B cell (primary cell): ENCODE measurements at regions not wholly inside any gene's neighbourhood (a gene's known extent, or its start where the extent isn't known, plus 50 kb on each side); places are given as distances from the start of the nearest gene placed in this dataset.

Experiments used
- ATAC-seq: fragments of 200-7000 bp; cut with Tn5 transposase; one replicate; pipeline ENCODE4 v1.10.0; 2021; ENCODE audit warnings: low read depth, mild to moderate bottlenecking, moderate number of reproducible peaks, moderate library complexity
- CTCF ChIA-PET: fragments of 350-600 bp; sonication (Branson Sonifier 250); formaldehyde crosslinking; loops from one replicate; lab custom pipeline; 2021; ENCODE audit warnings: antibody characterized with exemption, inconsistent platforms; lab: Charles Lee
- POLR2A ChIA-PET: fragments of 350-600 bp; sonication (Branson Sonifier 250); formaldehyde crosslinking; loops from one replicate; lab custom pipeline; 2021; ENCODE audit warnings: antibody characterized with exemption; lab: Charles Lee
- DNase-seq: peaks from one replicate; pipeline ENCODE4 v3.0.0; 2013
- H2AFZ ChIP-seq: 2 replicates; pipeline ENCODE4 v1.6.1; 2012; ENCODE audit warnings: mild to moderate bottlenecking, low read depth, low read length; ENCODE audit not compliant: insufficient read depth, poor library complexity, severe bottlenecking
- H3K27ac ChIP-seq, 2 donors: 1 replicate in 1 of 2; 2 replicates in 1 of 2; pipeline ENCODE4 v1.5.1; 2012 to 2013; ENCODE audit warnings: low read length in 2 of 2, mild to moderate bottlenecking in 2 of 2, moderate library complexity in 1 of 2
- H3K27me3 ChIP-seq, 4 experiments: fragments of 200-600 bp in 1 of 4; sonication (generic) in 1 of 4; replicated peaks in 1 of 4; 1 replicate in 2 of 4; 2 replicates in 2 of 4; pipeline versions ENCODE4 v1.6.1 to v1.7.0; 2013 to 2016; ENCODE audit warnings: low read length in 3 of 4, mild to moderate bottlenecking in 2 of 4, mixed read lengths in 1 of 4, moderate library complexity in 1 of 4; ENCODE audit not compliant: insufficient read depth in 4 of 4, control insufficient read depth in 3 of 4; ENCODE audit errors: control extremely low read depth in 1 of 4
- H3K36me3 ChIP-seq, 2 experiments: replicated peaks in 1 of 2; 1 replicate in 1 of 2; 2 replicates in 1 of 2; pipeline versions ENCODE4 v1.6.1 to v1.7.1; 2013; ENCODE audit warnings: low read length in 1 of 2; ENCODE audit not compliant: insufficient read depth in 2 of 2, control insufficient read depth in 1 of 2; ENCODE audit errors: control extremely low read depth in 1 of 2, extremely low read depth in 1 of 2
- H3K4me1 ChIP-seq, 2 donors: fragments of 200-600 bp in 1 of 2; sonication (generic) in 1 of 2; 1 replicate in 1 of 2; 2 replicates in 1 of 2; pipeline versions ENCODE4 v1.5.1 to v1.6.1; 2013 to 2017; ENCODE audit warnings: low read length in 2 of 2; ENCODE audit not compliant: control insufficient read depth in 2 of 2, insufficient read depth in 2 of 2
- H3K4me2 ChIP-seq: replicated peaks from 2 replicates; pipeline ENCODE3; 2012; ENCODE audit warnings: mild to moderate bottlenecking, low read depth, low read length; ENCODE audit not compliant: poor library complexity, severe bottlenecking
- H3K4me3 ChIP-seq, 5 experiments: fragments of 200-600 bp in 1 of 5; sonication (generic) in 1 of 5; 1 replicate in 3 of 5; 2 replicates in 2 of 5; pipeline versions ENCODE4 v1.5.1 to v1.7.0; 2011 to 2016; ENCODE audit warnings: low read length in 4 of 5, mild to moderate bottlenecking in 4 of 5, low read depth in 2 of 5, control low read depth in 1 of 5, moderate library complexity in 1 of 5; ENCODE audit not compliant: insufficient read depth in 1 of 5; ENCODE audit errors: control extremely low read depth in 1 of 5, extremely low read depth in 1 of 5
- H3K79me2 ChIP-seq: fragments of 200-600 bp; sonication (generic); one replicate; pipeline ENCODE4 v1.6.0; 2016; ENCODE audit warnings: low read length; ENCODE audit not compliant: control insufficient read depth, insufficient read depth
- H3K9ac ChIP-seq: fragments of 200-600 bp; sonication (generic); 2 replicates; pipeline ENCODE4 v1.6.1; 2017; ENCODE audit warnings: mild to moderate bottlenecking, low read length, moderate library complexity
- H3K9me3 ChIP-seq, 3 donors: one replicate each; pipeline versions ENCODE4 v1.6.1 to v1.7.1; 2013; ENCODE audit warnings: low read length in 2 of 3; ENCODE audit not compliant: control insufficient read depth in 2 of 3, insufficient read depth in 1 of 3; ENCODE audit errors: control extremely low read depth in 1 of 3
- H4K20me1 ChIP-seq: 2 replicates; pipeline ENCODE4 v1.6.0; 2012; ENCODE audit warnings: mild to moderate bottlenecking, low read length; ENCODE audit not compliant: insufficient read depth, control insufficient read depth, poor library complexity, severe bottlenecking
- H3K27ac Mint-ChIP-seq: one replicate; pipeline ENCODE4 v1.8.0; 2021; ENCODE audit warnings: mixed read lengths
- H3K27me3 Mint-ChIP-seq: one replicate; pipeline ENCODE4 v1.8.0; 2021; ENCODE audit warnings: mixed read lengths
- H3K4me1 Mint-ChIP-seq: one replicate; pipeline ENCODE4 v1.8.0; 2021; ENCODE audit warnings: mixed read lengths
- H3K4me3 Mint-ChIP-seq: one replicate; pipeline ENCODE4 v1.8.0; 2021; ENCODE audit warnings: mixed read lengths
- H3K9me3 Mint-ChIP-seq: one replicate; pipeline ENCODE4 v1.8.0; 2022; ENCODE audit warnings: mixed read lengths; ENCODE audit not compliant: insufficient read depth
- CTCF ChIP-seq: fragments of 200-600 bp; IDR thresholded peaks from one replicate; pipeline ENCODE4 v1.8.0; 2022; ENCODE audit warnings: antibody characterized with exemption, mild to moderate bottlenecking
- EZH2 ChIP-seq: IDR thresholded peaks from 2 replicates; pipeline ENCODE4 v1.6.1; 2012; ENCODE audit warnings: borderline replicate concordance, low read depth, mild to moderate bottlenecking, moderate library complexity, low read length; ENCODE audit not compliant: insufficient read depth, poor library complexity, severe bottlenecking
- WGBS: methylation state at CpG from one replicate; pipeline ENCODE4 v1.1.5; 2013; ENCODE audit warnings: missing lambda C conversion rate; ENCODE audit not compliant: insufficient coverage; 5-methylcytosine and 5-hydroxymethylcytosine counted together
- intact Hi-C: fragments of 100-400 bp; cut with micrococcal nuclease; formaldehyde crosslinking; loops from one replicate; pipeline ENCODE4 v1.10.0; 2022

- ChIA-PET POLR2A (no interaction called here), CTCF (no interaction called here)
- Mint-ChIP-seq H3K4me1 (no peaks in the 10 kb centered on the region), H3K9me3 (no peaks in the 10 kb centered on the region), H3K27me3 (peaks cover 4% of the 10 kb centered on the region), H3K27ac (no peak overlapping the region), H3K4me3 (no peak overlapping the region)
- H3K4me3 ChIP-seq = no peak overlapping the region
- no peak overlapping the region for H3K9ac ChIP-seq
- no peaks in the 10 kb centered on the region for H3K36me3 ChIP-seq
- DNase-seq = no peak
- no peak overlapping the region for H2AFZ ChIP-seq
- H4K20me1 ChIP-seq = no peaks in the 10 kb centered on the region
- ATAC-seq = no peak
- no peaks in the 10 kb centered on the region for H3K27me3 ChIP-seq
- no peak for TF ChIP-seq EZH2
- H3K4me1 ChIP-seq = no peaks in the 10 kb centered on the region
- WGBS = 92% methylated on average over 3 of the region's 7 CpGs
- no peak overlapping the region for H3K4me2 ChIP-seq
- no peaks in the 10 kb centered on the region for H3K79me2 ChIP-seq
- no peaks in the 10 kb centered on the region for H3K9me3 ChIP-seq
- intact Hi-C loops = no loop called here
- H3K27ac ChIP-seq = no peak overlapping the region
Measured at GRCh38 chr4:100591161-100591876, 73.5 kb upstream of the EMCN start.

GRCh38 chr4:100590325-100590724 lies 72.5 kb upstream of the EMCN start:
- CTCF ChIA-PET = no interaction called here
- no peak overlapping the region for H3K4me2 ChIP-seq
- intact Hi-C loops = no loop called here
- H3K27ac ChIP-seq = no peak overlapping the region
- no peak overlapping the region for H2AFZ ChIP-seq
- POLR2A ChIA-PET = no interaction called here
- H3K4me3 ChIP-seq = no peak overlapping the region
- Mint-ChIP-seq H3K4me1 (no peaks in the 10 kb centered on the region), H3K27ac (no peak overlapping the region), H3K27me3 (peaks cover 4% of the 10 kb centered on the region), H3K9me3 (no peaks in the 10 kb centered on the region), H3K4me3 (no peak overlapping the region)
- no peaks in the 10 kb centered on the region for H4K20me1 ChIP-seq
- DNase-seq = no peak
- ATAC-seq = no peak
- TF ChIP-seq CTCF (no peak), EZH2 (no peak)
- WGBS = no CpG with 5 or more reads among the region's 1 CpG
- H3K36me3 ChIP-seq = no peaks in the 10 kb centered on the region
- H3K9me3 ChIP-seq = no peaks in the 10 kb centered on the region
- no peaks in the 10 kb centered on the region for H3K79me2 ChIP-seq
- no peaks in the 10 kb centered on the region for H3K4me1 ChIP-seq
- H3K27me3 ChIP-seq = no peaks in the 10 kb centered on the region
- no peak overlapping the region for H3K9ac ChIP-seq
